VCaP (cell line): ENCODE measurements at regions not wholly inside any gene's neighbourhood (a gene's known extent, or its start where the extent isn't known, plus 50 kb on each side); places are given as distances from the start of the nearest gene placed in this dataset.
"Not testable (repeated sequence)": the region's sequence is repeated elsewhere in the genome, so short reads cannot be mapped to it uniquely, and the experiment has no call there.

Experiments used
- H3K27ac ChIP-seq: fragments of 450-650 bp; 2 replicates; pipeline ENCODE4 v1.5.1; 2017
- CTCF ChIP-seq: fragments of 450-650 bp; conservative IDR thresholded peaks from 2 replicates; pipeline ENCODE4 v1.5.1; 2017; ENCODE audit warnings: mild to moderate bottlenecking, moderate library complexity

GRCh38 chr6:86380571-86381125 is 556.7 kb upstream of the HTR1E start:
- no peak overlapping the region for H3K27ac ChIP-seq
- no peak for TF ChIP-seq CTCF

DNA sequence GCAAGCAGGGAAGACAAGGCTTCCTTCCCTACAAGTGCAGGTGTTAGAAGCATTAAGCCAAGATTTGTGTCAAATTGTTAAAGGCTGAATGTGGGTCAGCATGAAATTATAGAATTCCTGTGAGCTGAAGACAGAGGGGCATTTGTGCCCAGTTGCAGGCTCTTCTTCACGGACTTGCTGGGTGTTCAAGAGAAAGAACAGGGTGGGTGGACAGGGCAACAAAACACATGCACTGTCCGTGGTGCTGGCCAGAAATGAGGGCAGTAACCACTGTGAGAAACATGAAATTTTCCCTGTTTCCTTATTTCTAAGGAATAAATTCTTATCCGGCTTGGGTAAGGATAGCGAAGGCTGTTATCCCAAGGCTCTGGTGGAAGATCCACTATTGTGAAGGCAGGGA is 579.5 kb upstream of the HTR1E start:
- no peak overlapping the region for H3K27ac ChIP-seq
- TF ChIP-seq CTCF: no peak

DNA sequence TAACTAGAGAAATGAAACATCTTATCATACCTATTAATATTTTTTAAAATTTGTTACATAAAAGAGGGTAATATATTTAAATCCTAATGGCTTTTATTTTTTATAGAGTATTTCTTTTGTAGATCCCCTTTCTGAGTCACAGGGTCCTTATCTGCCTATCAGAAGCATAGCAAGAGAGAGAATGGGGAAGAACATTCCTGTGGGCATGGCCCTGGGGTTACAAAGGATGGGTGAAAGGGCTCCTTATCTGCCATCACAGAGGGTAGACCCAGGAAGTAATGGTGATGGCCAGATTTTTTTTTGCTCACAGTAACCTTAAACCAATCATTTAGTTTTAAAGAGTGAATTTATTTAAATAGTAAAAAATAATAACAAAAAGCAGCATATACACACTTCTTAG is 582.1 kb upstream of the HTR1E start:
- TF ChIP-seq CTCF: no peak

DNA sequence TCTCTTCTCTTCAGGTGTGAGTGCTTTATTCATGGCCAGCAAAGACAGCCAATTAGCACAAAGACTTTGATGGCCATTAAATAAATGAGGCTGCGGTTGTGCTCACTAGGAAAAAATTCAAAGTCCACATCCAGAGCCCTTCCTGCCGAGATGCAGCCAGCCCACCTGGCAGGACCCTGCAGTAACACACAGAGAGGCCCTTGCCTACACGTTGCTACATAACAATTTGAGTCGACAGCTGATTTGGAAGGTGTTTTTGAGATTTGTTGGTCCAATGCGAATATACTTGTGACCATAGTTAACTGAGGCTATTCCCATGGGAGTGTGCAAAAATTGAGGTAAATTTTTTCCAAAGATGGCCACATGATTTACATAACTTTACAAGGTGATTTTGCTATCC is 605.4 kb upstream of the HTR1E start:
- H3K27ac ChIP-seq: no peak overlapping the region
- no peak for TF ChIP-seq CTCF

More for the DNA sequence above, 582.1 kb upstream of the HTR1E start:
- no peak overlapping the region for H3K27ac ChIP-seq

- no peak overlapping the region for H3K27ac ChIP-seq
- TF ChIP-seq CTCF: no peak
Measured at GRCh38 chr6:86331265-86331840, 606.0 kb upstream of the HTR1E start.

GRCh38 chr6:86306210-86306609 is 631.1 kb upstream of the HTR1E start:
- no peak for TF ChIP-seq CTCF
- no peak overlapping the region for H3K27ac ChIP-seq

DNA sequence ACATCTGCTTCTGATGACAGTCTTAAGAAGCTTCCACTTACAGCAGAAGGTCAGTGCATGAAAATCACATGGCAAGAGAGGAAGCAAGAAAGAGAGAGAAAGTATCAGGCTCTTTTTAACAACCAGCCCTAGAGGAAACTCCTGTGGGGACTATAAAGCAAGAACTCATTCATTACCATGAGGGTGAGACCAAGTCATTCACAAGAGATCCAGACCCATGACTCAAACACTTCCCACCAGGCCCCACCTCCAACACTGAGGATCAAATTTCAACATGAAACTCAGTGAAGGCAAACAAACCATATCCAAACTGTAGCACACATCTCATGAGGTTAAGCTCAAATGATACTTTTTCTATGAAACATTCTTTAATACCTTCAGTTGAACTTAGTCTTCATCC is 643.2 kb upstream of the SYNCRIP start:
- no peak for TF ChIP-seq CTCF
- H3K27ac ChIP-seq: no peak overlapping the region

DNA sequence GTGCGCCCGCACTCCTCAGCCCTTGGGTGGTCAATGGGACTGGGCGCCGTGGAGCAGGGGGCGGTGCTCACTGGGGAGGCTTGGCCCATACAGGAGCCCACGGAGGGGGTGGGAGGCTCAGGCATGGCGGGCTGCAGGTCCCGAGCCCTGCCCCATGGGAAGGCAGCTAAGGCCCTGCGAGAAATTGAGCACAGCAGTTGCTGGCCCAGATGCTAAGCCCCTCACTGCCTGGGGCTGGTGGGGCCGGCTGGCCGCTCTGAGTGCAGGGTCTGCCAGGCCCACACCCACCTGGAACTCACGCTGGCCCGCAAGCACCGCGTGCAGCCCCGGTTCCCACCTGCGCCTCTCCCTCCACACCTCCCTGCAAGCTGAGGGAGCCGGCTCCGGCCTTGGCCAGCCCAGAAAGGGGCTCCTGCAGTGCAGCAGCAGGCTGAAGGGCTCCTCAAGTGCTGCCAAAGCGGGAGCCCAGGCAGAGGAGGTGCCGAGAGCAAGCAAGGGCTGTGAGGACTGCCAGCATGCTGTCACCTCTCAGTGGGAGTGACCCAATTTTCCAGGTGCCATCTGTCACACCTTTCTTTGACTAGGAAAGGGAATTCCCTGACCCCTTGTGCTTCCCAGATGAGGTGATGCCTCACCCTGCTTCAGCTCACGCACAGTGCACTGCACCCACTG is 642.3 kb upstream of the SYNCRIP start:
- H3K27ac ChIP-seq: not testable (repeated sequence)

DNA sequence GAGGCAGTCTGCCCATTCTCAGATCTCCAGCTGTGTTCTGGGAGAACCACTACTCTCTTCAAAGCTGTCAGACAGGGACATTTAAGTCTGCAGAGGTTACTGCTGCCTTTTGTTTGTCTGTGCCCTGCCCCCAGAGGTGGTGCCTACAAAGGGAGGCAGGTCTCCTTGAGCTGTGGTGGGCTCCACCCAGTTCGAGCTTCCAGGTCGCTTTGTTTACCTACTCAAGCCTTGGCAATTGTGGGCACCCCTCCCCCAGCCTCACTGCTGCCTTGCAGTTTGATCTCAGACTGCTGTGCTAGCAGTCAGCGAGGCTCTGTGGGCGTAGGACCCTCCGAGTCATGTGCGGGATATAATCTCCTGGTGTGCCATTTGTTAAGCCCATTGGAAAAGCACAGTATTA is 640.9 kb upstream of the SYNCRIP start:
- H3K27ac ChIP-seq: not testable (repeated sequence)
